ENCODE measurements at regions not wholly inside any gene's neighbourhood (a gene's known extent, or its start where the extent isn't known, plus 50 kb on each side); places are given as distances from the start of the nearest gene placed in this dataset.

DNA sequence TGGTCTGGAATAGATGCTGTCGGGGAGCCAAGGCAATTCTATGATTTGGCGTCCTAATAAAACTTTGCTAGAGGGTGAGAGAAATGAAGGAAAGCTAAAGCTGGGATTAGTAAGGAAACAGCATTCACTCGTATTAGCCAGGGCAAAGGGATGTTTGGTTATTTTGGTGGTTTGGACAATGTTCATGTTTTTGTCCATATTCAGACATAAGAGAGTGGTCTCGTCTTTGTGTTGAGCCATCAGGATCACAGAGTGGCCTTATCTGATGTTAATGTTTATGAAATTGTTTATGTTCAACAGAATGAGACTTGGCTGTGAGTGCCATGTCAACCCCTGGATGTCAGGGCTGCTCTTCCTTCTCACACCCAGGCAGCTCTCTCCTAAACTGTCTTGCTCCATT is 58.9 kb upstream of the EPC2 start:
- TF ChIP-seq, protein P1, sequence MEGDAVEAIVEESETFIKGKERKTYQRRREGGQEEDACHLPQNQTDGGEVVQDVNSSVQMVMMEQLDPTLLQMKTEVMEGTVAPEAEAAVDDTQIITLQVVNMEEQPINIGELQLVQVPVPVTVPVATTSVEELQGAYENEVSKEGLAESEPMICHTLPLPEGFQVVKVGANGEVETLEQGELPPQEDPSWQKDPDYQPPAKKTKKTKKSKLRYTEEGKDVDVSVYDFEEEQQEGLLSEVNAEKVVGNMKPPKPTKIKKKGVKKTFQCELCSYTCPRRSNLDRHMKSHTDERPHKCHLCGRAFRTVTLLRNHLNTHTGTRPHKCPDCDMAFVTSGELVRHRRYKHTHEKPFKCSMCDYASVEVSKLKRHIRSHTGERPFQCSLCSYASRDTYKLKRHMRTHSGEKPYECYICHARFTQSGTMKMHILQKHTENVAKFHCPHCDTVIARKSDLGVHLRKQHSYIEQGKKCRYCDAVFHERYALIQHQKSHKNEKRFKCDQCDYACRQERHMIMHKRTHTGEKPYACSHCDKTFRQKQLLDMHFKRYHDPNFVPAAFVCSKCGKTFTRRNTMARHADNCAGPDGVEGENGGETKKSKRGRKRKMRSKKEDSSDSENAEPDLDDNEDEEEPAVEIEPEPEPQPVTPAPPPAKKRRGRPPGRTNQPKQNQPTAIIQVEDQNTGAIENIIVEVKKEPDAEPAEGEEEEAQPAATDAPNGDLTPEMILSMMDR (conservative IDR thresholded peaks at IDR 0.05): no peak
- no peak for TF ChIP-seq EZH2 (IDR thresholded peaks at IDR 0.05; ENCODE audit: low read depth)
